ENCODE measurements at regions not wholly inside any gene's neighbourhood (a gene's known extent, or its start where the extent isn't known, plus 50 kb on each side); places are given as distances from the start of the nearest gene placed in this dataset.

DNA sequence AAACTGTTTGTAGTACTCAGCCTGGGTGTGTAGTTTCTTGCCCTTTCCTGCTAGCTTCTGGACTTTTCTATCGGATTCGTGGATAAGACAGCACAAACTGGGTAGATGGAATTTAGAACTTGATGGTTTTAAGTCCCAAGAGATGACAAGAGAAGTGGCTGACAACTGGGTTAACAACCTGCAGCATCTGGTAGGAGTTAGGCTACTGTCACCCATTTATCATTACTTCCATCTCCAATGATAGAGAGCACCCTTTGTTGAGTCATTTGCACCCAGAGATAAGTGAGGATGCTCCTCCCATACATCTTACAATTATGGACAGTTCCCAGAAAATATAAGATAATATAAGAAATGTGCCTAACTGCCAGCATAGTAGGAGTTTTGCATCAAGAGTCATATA, 50.2 kb upstream of the FLRT2 start:
- H3K27ac ChIP-seq: no peak overlapping the region
- no peaks in the 10 kb centered on the region for H3K36me3 ChIP-seq
- no peak for DNase-seq (ENCODE audit: low spot score)
- WGBS: 78% methylated on average over 2 of the region's 2 CpGs
- no peak for TF ChIP-seq POLR2AphosphoS5 (IDR thresholded peaks at IDR 0.05)
- TF ChIP-seq POLR2A (IDR thresholded peaks at IDR 0.05): no peak
- TF ChIP-seq, protein P1, sequence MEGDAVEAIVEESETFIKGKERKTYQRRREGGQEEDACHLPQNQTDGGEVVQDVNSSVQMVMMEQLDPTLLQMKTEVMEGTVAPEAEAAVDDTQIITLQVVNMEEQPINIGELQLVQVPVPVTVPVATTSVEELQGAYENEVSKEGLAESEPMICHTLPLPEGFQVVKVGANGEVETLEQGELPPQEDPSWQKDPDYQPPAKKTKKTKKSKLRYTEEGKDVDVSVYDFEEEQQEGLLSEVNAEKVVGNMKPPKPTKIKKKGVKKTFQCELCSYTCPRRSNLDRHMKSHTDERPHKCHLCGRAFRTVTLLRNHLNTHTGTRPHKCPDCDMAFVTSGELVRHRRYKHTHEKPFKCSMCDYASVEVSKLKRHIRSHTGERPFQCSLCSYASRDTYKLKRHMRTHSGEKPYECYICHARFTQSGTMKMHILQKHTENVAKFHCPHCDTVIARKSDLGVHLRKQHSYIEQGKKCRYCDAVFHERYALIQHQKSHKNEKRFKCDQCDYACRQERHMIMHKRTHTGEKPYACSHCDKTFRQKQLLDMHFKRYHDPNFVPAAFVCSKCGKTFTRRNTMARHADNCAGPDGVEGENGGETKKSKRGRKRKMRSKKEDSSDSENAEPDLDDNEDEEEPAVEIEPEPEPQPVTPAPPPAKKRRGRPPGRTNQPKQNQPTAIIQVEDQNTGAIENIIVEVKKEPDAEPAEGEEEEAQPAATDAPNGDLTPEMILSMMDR (IDR thresholded peaks at IDR 0.05): no peak
- H3K27me3 ChIP-seq (replicated peaks; ENCODE audit: insufficient read depth): no peaks in the 10 kb centered on the region
- H3K9me3 ChIP-seq: no peaks in the 10 kb centered on the region
- intact Hi-C loops (cut with DNase I): no loop called here
- H3K4me3 ChIP-seq: no peak overlapping the region
- H3K4me1 ChIP-seq (replicated peaks): no peaks in the 10 kb centered on the region

Small RNA genes in the stretch of these regions (small RNA-seq; reads per million reads assigned to genes)
- gene AL161713.1 (0 reads per million in 2 donors), gene AL163642.1 (0 reads per million in 2 donors), gene RF00017 (0 reads per million in 2 donors), gene RNU6-976P (0 reads per million in 2 donors), gene RNU6ATAC28P (0 reads per million in 2 donors), gene RNU7-51P (0 reads per million in 2 donors)

Data from prostate gland (tissue), 2 donors.